DND-41 (cell line): ENCODE measurements at regions not wholly inside any gene's neighbourhood (a gene's known extent, or its start where the extent isn't known, plus 50 kb on each side); places are given as distances from the start of the nearest gene placed in this dataset.

Experiments
- ATAC-seq: fragments of 200-7000 bp; cut with Tn5 transposase; 3 replicates; pipeline ENCODE4 v1.9.1; 2021; ENCODE audit warnings: low read depth; ENCODE audit not compliant: insufficient read depth
- DNase-seq: peaks from one replicate; pipeline ENCODE4 v3.0.0-alpha.2; 2020
- H2AFZ ChIP-seq: 2 replicates; pipeline ENCODE4 v1.6.0; 2012; ENCODE audit warnings: low read depth, low read length
- H3K27ac ChIP-seq: 2 replicates; pipeline ENCODE4 v1.5.1; 2012; ENCODE audit warnings: low read length, inconsistent platforms
- H3K27me3 ChIP-seq: fragments of 200-600 bp; sonication (generic); 2 replicates; pipeline ENCODE4 v1.6.0; 2012; ENCODE audit warnings: low read length, mild to moderate bottlenecking, inconsistent platforms; ENCODE audit not compliant: insufficient read depth, poor library complexity
- H3K36me3 ChIP-seq: 2 replicates; pipeline ENCODE4 v1.5.1; 2012; ENCODE audit warnings: low read length, inconsistent platforms; ENCODE audit not compliant: insufficient read depth
- H3K4me1 ChIP-seq: 2 replicates; pipeline ENCODE4 v1.5.1; 2012; ENCODE audit warnings: mild to moderate bottlenecking, low read length; ENCODE audit not compliant: insufficient read depth
- H3K4me2 ChIP-seq: 2 replicates; pipeline ENCODE4 v1.6.0; 2012; ENCODE audit warnings: mild to moderate bottlenecking, moderate library complexity, low read length, inconsistent platforms; ENCODE audit not compliant: insufficient read depth
- H3K4me3 ChIP-seq, 2 experiments: fragments of 200-600 bp in 1 of 2; shearing (Covaris generic) in 1 of 2; 2 replicates each; pipeline ENCODE4 v1.5.1; 2012 to 2016; ENCODE audit warnings: inconsistent platforms in 2 of 2, low read length in 2 of 2, mild to moderate bottlenecking in 2 of 2, low read depth in 1 of 2, moderate library complexity in 1 of 2
- H3K79me2 ChIP-seq: 2 replicates; pipeline ENCODE4 v1.6.0; 2012; ENCODE audit warnings: low read length, inconsistent platforms; ENCODE audit not compliant: insufficient read depth
- H3K9ac ChIP-seq: 2 replicates; pipeline ENCODE4 v1.6.0; 2012; ENCODE audit warnings: low read depth, mild to moderate bottlenecking, inconsistent platforms, low read length, moderate library complexity
- H3K9me3 ChIP-seq: 2 replicates; pipeline ENCODE4 v1.5.1; 2012; ENCODE audit warnings: low read length, moderate library complexity, mild to moderate bottlenecking, inconsistent platforms; ENCODE audit not compliant: insufficient read depth, severe bottlenecking
- H4K20me1 ChIP-seq: 2 replicates; pipeline ENCODE4 v1.6.0; 2012; ENCODE audit warnings: low read length; ENCODE audit not compliant: insufficient read depth
- EZH2 ChIP-seq: IDR thresholded peaks from 3 replicates; pipeline ENCODE4 v1.6.1; 2012; ENCODE audit warnings: borderline replicate concordance, low read depth, mild to moderate bottlenecking, moderate library complexity, low read length, inconsistent platforms; ENCODE audit not compliant: severe bottlenecking
- TF ChIP-seq, protein P1 (sequence below): IDR thresholded peaks from 2 replicates; pipeline ENCODE4 v1.5.1; 2012; ENCODE audit warnings: borderline replicate concordance, low read length, moderate library complexity, mild to moderate bottlenecking; ENCODE audit not compliant: poor library complexity, severe bottlenecking; ENCODE audit errors: extremely low read depth

DNA sequence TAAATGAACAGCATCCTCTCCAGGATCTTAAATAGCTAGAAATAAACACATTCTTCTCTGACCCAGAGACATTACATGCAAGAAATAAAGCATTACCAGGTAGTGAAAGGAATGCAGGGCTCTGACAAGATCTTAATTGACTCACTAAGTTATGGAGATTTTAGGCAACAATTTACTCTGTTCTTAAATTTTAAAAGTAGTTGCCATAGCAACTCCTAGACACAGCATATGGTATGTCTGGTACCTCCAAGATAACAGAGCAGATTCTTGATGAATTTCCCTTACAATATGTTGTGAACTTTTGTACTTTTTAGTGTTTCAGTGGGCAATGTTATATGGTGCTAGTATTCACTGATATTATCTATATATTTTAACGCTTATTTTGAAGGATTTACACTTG, 76.7 kb upstream of the G2E3 start:
- Histone ChIP-seq H3K4me1 (no peaks in the 10 kb centered on the region), H2AFZ (no peak overlapping the region), H3K27ac (no peak overlapping the region), H3K4me3 (no peak overlapping the region), H3K79me2 (no peaks in the 10 kb centered on the region), H3K36me3 (no peaks in the 10 kb centered on the region), H3K27me3 (no peaks in the 10 kb centered on the region), H3K4me2 (no peak overlapping the region), H3K9me3 (no peaks in the 10 kb centered on the region), H4K20me1 (no peaks in the 10 kb centered on the region), H3K9ac (no peak overlapping the region)
- ATAC-seq (no peak), DNase-seq (no peak)
- TF ChIP-seq, protein P1, sequence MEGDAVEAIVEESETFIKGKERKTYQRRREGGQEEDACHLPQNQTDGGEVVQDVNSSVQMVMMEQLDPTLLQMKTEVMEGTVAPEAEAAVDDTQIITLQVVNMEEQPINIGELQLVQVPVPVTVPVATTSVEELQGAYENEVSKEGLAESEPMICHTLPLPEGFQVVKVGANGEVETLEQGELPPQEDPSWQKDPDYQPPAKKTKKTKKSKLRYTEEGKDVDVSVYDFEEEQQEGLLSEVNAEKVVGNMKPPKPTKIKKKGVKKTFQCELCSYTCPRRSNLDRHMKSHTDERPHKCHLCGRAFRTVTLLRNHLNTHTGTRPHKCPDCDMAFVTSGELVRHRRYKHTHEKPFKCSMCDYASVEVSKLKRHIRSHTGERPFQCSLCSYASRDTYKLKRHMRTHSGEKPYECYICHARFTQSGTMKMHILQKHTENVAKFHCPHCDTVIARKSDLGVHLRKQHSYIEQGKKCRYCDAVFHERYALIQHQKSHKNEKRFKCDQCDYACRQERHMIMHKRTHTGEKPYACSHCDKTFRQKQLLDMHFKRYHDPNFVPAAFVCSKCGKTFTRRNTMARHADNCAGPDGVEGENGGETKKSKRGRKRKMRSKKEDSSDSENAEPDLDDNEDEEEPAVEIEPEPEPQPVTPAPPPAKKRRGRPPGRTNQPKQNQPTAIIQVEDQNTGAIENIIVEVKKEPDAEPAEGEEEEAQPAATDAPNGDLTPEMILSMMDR: no peak
- TF ChIP-seq EZH2: no peak

- Histone ChIP-seq H3K36me3 (no peaks in the 10 kb centered on the region), H3K27ac (no peak overlapping the region), H3K4me2 (no peak overlapping the region), H3K4me1 (no peaks in the 10 kb centered on the region), H3K9ac (no peak overlapping the region), H3K79me2 (no peaks in the 10 kb centered on the region), H4K20me1 (no peaks in the 10 kb centered on the region), H3K27me3 (no peaks in the 10 kb centered on the region), H3K9me3 (no peaks in the 10 kb centered on the region), H2AFZ (no peak overlapping the region), H3K4me3 (no peak overlapping the region)
- no peak for TF ChIP-seq EZH2
- TF ChIP-seq, protein P1: no peak
- no peak for DNase-seq
- ATAC-seq: no peak
These were observed 74.8 kb upstream of the G2E3 start for GRCh38 chr14:30484201-30484600.

DNA sequence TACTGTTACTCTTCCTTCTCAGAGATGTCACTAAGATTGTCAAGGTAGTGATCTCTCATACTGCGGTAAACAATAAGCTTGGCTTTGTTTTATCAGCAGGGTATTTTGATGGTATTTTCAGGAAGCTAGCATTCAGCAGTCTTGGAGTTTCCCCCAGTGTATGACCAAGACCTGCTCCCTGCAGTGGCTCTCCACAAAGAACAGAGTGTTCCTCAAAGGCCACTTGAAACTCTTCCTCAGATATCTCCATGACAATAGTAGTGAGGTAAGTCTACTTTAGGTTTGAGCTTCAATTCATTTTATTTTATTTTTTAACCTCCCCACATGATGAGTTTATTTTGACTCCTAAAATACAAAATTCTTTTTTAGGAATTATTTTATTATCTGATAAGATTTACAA, 74.0 kb upstream of the G2E3 start:
- no peak overlapping the region for H3K4me2 ChIP-seq
- no peak overlapping the region for H2AFZ ChIP-seq
- H3K36me3 ChIP-seq: no peaks in the 10 kb centered on the region
- no peak overlapping the region for H3K4me3 ChIP-seq
- ATAC-seq (no peak), DNase-seq (no peak)
- no peaks in the 10 kb centered on the region for H3K9me3 ChIP-seq
- H3K79me2 ChIP-seq: no peaks in the 10 kb centered on the region
- no peaks in the 10 kb centered on the region for H3K27me3 ChIP-seq
- H3K27ac ChIP-seq: no peak overlapping the region
- no peaks in the 10 kb centered on the region for H4K20me1 ChIP-seq
- H3K4me1 ChIP-seq: no peaks in the 10 kb centered on the region
- no peak for TF ChIP-seq EZH2
- TF ChIP-seq, protein P1: no peak
- H3K9ac ChIP-seq: no peak overlapping the region

DNA sequence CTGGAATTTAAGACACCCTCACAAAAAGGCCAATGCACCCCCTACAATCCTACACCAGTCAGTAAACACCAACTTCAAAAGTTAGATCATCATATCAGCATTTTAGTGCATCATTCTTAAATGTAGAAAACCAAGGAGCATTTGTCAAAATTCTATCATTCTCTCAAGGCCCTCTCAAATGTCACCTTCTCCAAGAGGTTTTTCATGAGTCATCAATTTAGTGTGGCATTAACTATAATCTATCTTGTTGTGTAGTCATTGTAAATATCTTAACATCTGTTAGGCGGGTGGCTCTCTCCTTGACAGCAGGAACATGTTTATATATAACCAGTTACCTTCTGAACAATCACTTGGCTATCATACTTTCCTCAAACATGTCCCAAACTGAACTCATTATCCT, 62.1 kb upstream of the G2E3 start:
- H3K27me3 ChIP-seq: peaks cover 6% of the 10 kb centered on the region
- no peak overlapping the region for H3K4me3 ChIP-seq
- no peaks in the 10 kb centered on the region for H3K4me1 ChIP-seq
- no peaks in the 10 kb centered on the region for H3K9me3 ChIP-seq
- DNase-seq (no peak), ATAC-seq (no peak)
- no peaks in the 10 kb centered on the region for H3K36me3 ChIP-seq
- H4K20me1 ChIP-seq: no peaks in the 10 kb centered on the region
- H3K9ac ChIP-seq: no peak overlapping the region
- H3K27ac ChIP-seq: no peak overlapping the region
- H3K79me2 ChIP-seq: no peaks in the 10 kb centered on the region
- TF ChIP-seq EZH2: no peak
- TF ChIP-seq, protein P1: no peak
- no peak overlapping the region for H2AFZ ChIP-seq
- H3K4me2 ChIP-seq: no peak overlapping the region
